ENCODE measurements at regions not wholly inside any gene's neighbourhood (a gene's known extent, or its start where the extent isn't known, plus 50 kb on each side); places are given as distances from the start of the nearest gene placed in this dataset.

DNA sequence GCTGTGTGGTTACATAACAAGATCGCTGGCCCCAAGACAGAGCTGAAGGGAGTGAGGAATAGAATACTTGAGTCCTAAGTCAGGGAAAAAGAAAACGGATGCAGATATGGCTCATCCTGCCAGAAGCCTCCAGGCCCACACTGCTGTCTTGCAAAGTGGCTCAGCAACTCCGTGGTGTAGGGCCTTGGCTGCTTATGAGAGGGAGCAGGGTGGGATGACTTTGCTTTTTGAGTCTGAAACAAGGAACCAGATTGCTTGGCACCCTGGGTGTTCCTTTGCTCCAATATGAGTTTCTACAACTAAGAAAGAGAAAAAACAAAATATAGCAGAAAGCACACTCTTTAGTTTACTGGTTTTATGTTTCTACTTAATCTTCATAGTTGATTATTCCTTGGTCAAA, 193.8 kb upstream of the WDR11 start:
- TF ChIP-seq HDAC8 (tag; IDR thresholded peaks at IDR 0.05) = no peak
- TF ChIP-seq, protein P1, sequence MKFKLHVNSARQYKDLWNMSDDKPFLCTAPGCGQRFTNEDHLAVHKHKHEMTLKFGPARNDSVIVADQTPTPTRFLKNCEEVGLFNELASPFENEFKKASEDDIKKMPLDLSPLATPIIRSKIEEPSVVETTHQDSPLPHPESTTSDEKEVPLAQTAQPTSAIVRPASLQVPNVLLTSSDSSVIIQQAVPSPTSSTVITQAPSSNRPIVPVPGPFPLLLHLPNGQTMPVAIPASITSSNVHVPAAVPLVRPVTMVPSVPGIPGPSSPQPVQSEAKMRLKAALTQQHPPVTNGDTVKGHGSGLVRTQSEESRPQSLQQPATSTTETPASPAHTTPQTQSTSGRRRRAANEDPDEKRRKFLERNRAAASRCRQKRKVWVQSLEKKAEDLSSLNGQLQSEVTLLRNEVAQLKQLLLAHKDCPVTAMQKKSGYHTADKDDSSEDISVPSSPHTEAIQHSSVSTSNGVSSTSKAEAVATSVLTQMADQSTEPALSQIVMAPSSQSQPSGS (CRISPR knock-in tag; IDR thresholded peaks at IDR 0.05) = no peak
- TF ChIP-seq, protein P2, sequence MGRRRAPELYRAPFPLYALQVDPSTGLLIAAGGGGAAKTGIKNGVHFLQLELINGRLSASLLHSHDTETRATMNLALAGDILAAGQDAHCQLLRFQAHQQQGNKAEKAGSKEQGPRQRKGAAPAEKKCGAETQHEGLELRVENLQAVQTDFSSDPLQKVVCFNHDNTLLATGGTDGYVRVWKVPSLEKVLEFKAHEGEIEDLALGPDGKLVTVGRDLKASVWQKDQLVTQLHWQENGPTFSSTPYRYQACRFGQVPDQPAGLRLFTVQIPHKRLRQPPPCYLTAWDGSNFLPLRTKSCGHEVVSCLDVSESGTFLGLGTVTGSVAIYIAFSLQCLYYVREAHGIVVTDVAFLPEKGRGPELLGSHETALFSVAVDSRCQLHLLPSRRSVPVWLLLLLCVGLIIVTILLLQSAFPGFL (CRISPR knock-in tag; IDR thresholded peaks at IDR 0.05) = no peak
- TF ChIP-seq, protein P3, sequence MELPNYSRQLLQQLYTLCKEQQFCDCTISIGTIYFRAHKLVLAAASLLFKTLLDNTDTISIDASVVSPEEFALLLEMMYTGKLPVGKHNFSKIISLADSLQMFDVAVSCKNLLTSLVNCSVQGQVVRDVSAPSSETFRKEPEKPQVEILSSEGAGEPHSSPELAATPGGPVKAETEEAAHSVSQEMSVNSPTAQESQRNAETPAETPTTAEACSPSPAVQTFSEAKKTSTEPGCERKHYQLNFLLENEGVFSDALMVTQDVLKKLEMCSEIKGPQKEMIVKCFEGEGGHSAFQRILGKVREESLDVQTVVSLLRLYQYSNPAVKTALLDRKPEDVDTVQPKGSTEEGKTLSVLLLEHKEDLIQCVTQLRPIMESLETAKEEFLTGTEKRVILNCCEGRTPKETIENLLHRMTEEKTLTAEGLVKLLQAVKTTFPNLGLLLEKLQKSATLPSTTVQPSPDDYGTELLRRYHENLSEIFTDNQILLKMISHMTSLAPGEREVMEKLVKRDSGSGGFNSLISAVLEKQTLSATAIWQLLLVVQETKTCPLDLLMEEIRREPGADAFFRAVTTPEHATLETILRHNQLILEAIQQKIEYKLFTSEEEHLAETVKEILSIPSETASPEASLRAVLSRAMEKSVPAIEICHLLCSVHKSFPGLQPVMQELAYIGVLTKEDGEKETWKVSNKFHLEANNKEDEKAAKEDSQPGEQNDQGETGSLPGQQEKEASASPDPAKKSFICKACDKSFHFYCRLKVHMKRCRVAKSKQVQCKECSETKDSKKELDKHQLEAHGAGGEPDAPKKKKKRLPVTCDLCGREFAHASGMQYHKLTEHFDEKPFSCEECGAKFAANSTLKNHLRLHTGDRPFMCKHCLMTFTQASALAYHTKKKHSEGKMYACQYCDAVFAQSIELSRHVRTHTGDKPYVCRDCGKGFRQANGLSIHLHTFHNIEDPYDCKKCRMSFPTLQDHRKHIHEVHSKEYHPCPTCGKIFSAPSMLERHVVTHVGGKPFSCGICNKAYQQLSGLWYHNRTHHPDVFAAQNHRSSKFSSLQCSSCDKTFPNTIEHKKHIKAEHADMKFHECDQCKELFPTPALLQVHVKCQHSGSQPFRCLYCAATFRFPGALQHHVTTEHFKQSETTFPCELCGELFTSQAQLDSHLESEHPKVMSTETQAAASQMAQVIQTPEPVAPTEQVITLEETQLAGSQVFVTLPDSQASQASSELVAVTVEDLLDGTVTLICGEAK (IDR thresholded peaks at IDR 0.05) = no peak
- TF ChIP-seq, protein P3 (CRISPR knock-in tag; IDR thresholded peaks at IDR 0.05) = no peak
- TF ChIP-seq SMARCE1 (IDR thresholded peaks at IDR 0.05) = no peak
- no peak for TF ChIP-seq FOXM1 (IDR thresholded peaks at IDR 0.05; ENCODE audit: low read depth)
- TF ChIP-seq FOXM1 (CRISPR knock-in tag; IDR thresholded peaks at IDR 0.05; ENCODE audit: low read depth) = no peak
- TF ChIP-seq SRSF9 (IDR thresholded peaks at IDR 0.05; ENCODE audit: borderline replicate concordance, low read depth, low read length) = no peak
- TF ChIP-seq, protein P4, sequence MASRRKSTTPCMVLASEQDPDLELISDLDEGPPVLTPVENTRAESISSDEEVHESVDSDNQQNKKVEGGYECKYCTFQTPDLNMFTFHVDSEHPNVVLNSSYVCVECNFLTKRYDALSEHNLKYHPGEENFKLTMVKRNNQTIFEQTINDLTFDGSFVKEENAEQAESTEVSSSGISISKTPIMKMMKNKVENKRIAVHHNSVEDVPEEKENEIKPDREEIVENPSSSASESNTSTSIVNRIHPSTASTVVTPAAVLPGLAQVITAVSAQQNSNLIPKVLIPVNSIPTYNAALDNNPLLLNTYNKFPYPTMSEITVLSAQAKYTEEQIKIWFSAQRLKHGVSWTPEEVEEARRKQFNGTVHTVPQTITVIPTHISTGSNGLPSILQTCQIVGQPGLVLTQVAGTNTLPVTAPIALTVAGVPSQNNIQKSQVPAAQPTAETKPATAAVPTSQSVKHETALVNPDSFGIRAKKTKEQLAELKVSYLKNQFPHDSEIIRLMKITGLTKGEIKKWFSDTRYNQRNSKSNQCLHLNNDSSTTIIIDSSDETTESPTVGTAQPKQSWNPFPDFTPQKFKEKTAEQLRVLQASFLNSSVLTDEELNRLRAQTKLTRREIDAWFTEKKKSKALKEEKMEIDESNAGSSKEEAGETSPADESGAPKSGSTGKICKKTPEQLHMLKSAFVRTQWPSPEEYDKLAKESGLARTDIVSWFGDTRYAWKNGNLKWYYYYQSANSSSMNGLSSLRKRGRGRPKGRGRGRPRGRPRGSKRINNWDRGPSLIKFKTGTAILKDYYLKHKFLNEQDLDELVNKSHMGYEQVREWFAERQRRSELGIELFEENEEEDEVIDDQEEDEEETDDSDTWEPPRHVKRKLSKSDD (conservative IDR thresholded peaks at IDR 0.05; ENCODE audit: low read length) = no peak
